WTC11 (cell line): ENCODE measurements at regions not wholly inside any gene's neighbourhood (a gene's known extent, or its start where the extent isn't known, plus 50 kb on each side); places are given as distances from the start of the nearest gene placed in this dataset.

Source experiments
- ATAC-seq: fragments of 200-7000 bp; cut with Tn5 transposase; 2 replicates; pipeline ENCODE4 v1.10.0; 2021; ENCODE audit warnings: mild to moderate bottlenecking, moderate library complexity
- CTCF ChIA-PET: fragments of 300-600 bp; sonication (Branson Sonifier 250); formaldehyde crosslinking; loops from one replicate; lab custom pipeline; 2021; ENCODE audit warnings: antibody characterized with exemption; lab: Charles Lee
- POLR2A ChIA-PET: fragments of 350-600 bp; sonication (Branson Sonifier 250); formaldehyde crosslinking; loops from one replicate; lab custom pipeline; 2021; ENCODE audit warnings: antibody characterized with exemption; lab: Charles Lee
- DNase-seq: peaks from one replicate; pipeline ENCODE4 v3.0.0; 2021; ENCODE audit warnings: low spot score
- H3K27ac Mint-ChIP-seq: 2 replicates; pipeline ENCODE4 v1.8.0; 2021; ENCODE audit warnings: mixed read lengths
- H3K27me3 Mint-ChIP-seq: 2 replicates; pipeline ENCODE4 v1.8.0; 2021; ENCODE audit warnings: low read depth, mild to moderate bottlenecking, moderate library complexity, mixed read lengths
- H3K36me3 Mint-ChIP-seq: 2 replicates; pipeline ENCODE4 v1.8.0; 2021; ENCODE audit warnings: mixed read lengths
- H3K4me1 Mint-ChIP-seq: 2 replicates; pipeline ENCODE4 v1.8.0; 2022; ENCODE audit warnings: mixed read lengths
- H3K4me3 Mint-ChIP-seq: 2 replicates; pipeline ENCODE4 v1.8.0; 2021; ENCODE audit warnings: mild to moderate bottlenecking, moderate library complexity, mixed read lengths
- H3K9me3 Mint-ChIP-seq: 2 replicates; pipeline ENCODE4 v1.8.0; 2021; ENCODE audit warnings: mixed read lengths
- ELF4 ChIP-seq: sonication (generic); formaldehyde crosslinking; IDR thresholded peaks from 2 replicates; pipeline ENCODE4 v1.8.1; 2022; ENCODE audit warnings: low read depth, mild to moderate bottlenecking, moderate library complexity, missing genetic modification reagents
- KAT7 ChIP-seq: sonication (generic); formaldehyde crosslinking; IDR thresholded peaks from 2 replicates; pipeline ENCODE4 v1.8.1; 2023; ENCODE audit warnings: missing genetic modification reagents, mild to moderate bottlenecking, borderline replicate concordance
- NFYB ChIP-seq: sonication (generic); formaldehyde crosslinking; conservative IDR thresholded peaks from 2 replicates; pipeline ENCODE4 v1.8.0; 2022; ENCODE audit warnings: low read depth, missing genetic modification reagents
- OVOL2 ChIP-seq: fragments of 250-450 bp; sonication (Bioruptor Pico); IDR thresholded peaks from 2 replicates; pipeline ENCODE4 v1.9.0; 2021; ENCODE audit warnings: mild to moderate bottlenecking, borderline replicate concordance
- SMAD4 ChIP-seq: sonication (generic); formaldehyde crosslinking; IDR thresholded peaks from 2 replicates; pipeline ENCODE4 v1.8.0; 2022; ENCODE audit warnings: mild to moderate bottlenecking, missing genetic modification reagents
- TCF7 ChIP-seq: sonication (generic); formaldehyde crosslinking; IDR thresholded peaks from 2 replicates; pipeline ENCODE4 v1.8.0; 2022; ENCODE audit warnings: mild to moderate bottlenecking, low read depth, missing genetic modification reagents, moderate library complexity
- ZBTB21 ChIP-seq: sonication (generic); formaldehyde crosslinking; IDR thresholded peaks from 2 replicates; pipeline ENCODE4 v1.8.1; 2023; ENCODE audit warnings: mild to moderate bottlenecking, missing genetic modification reagents, borderline replicate concordance
- ZNF396 ChIP-seq: fragments of 250-450 bp; sonication (Bioruptor Pico); IDR thresholded peaks from 2 replicates; pipeline ENCODE4 v1.8.0; 2021; ENCODE audit warnings: mild to moderate bottlenecking, moderate library complexity, borderline replicate concordance
- ZNF416 ChIP-seq: fragments of 250-450 bp; sonication (Bioruptor Pico); IDR thresholded peaks from 2 replicates; pipeline ENCODE4 v1.9.0; 2021; ENCODE audit warnings: mild to moderate bottlenecking, inconsistent platforms
- ZNF423 ChIP-seq: fragments of 250-450 bp; sonication (Bioruptor Pico); IDR thresholded peaks from 2 replicates; pipeline ENCODE4 v2.1.2; 2022; ENCODE audit warnings: mild to moderate bottlenecking, moderate library complexity
- TF ChIP-seq, protein P1 (sequence below): sonication (generic); formaldehyde crosslinking; conservative IDR thresholded peaks from 2 replicates; pipeline ENCODE4 v1.8.1; 2022; ENCODE audit warnings: mild to moderate bottlenecking, missing genetic modification reagents
- TF ChIP-seq, protein P2 (sequence below): sonication (generic); formaldehyde crosslinking; IDR thresholded peaks from 2 replicates; pipeline ENCODE4 v1.8.1; 2022; ENCODE audit warnings: missing genetic modification reagents, borderline replicate concordance
- TF ChIP-seq, protein P3 (sequence below): fragments of 250-450 bp; sonication (Bioruptor Pico); IDR thresholded peaks from 2 replicates; pipeline ENCODE4 v1.9.0; 2021; ENCODE audit warnings: mild to moderate bottlenecking
- TF ChIP-seq, protein P4 (sequence below): fragments of 250-450 bp; sonication (Bioruptor Pico); IDR thresholded peaks from 2 replicates; pipeline ENCODE4 v1.9.0; 2021; ENCODE audit warnings: mild to moderate bottlenecking
- TF ChIP-seq, protein P5 (sequence below): sonication (generic); formaldehyde crosslinking; IDR thresholded peaks from 2 replicates; pipeline ENCODE4 v1.8.1; 2022; ENCODE audit warnings: mild to moderate bottlenecking, moderate library complexity, missing genetic modification reagents
- TF ChIP-seq, protein P6 (sequence below): fragments of 250-450 bp; sonication (Bioruptor Pico); conservative IDR thresholded peaks from 2 replicates; pipeline ENCODE4 v1.9.0; 2021; ENCODE audit warnings: mild to moderate bottlenecking

DNA sequence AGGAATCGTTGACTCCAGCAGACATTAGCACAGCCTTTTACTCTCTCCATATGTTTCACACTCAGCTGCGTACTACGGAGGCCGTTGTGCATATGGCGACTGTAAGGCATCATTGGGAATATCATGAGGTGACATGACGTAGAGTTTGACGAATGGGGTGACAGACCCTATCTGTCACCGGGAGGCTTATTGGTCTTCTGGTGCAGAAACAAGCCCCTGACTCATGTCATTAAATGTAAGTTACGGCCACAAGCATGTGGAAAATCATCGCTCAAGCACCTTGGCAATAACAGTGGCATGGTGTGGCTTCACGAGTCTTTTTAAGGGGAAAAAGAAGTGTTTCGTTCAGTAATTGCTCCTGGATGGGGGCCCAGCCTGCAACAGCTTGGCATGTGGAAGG, 115.2 kb upstream of the LRPAP1 start:
- Mint-ChIP-seq H3K4me3 (no peak overlapping the region), H3K27me3 (peaks cover 8% of the 10 kb centered on the region), H3K36me3 (no peaks in the 10 kb centered on the region), H3K27ac (no peak overlapping the region), H3K9me3 (no peaks in the 10 kb centered on the region), H3K4me1 (0 out of 2 replicates have a peak, but pooled peaks cover 2% of the 10 kb centered on the region)
- TF ChIP-seq ZBTB21 = no peak
- no peak for TF ChIP-seq KAT7 (CRISPR knock-in tag)
- TF ChIP-seq, protein P1, sequence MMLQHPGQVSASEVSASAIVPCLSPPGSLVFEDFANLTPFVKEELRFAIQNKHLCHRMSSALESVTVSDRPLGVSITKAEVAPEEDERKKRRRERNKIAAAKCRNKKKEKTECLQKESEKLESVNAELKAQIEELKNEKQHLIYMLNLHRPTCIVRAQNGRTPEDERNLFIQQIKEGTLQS (CRISPR knock-in tag) = no peak
- TF ChIP-seq ZNF416 (CRISPR knock-in tag) = no peak
- TF ChIP-seq, protein P2, sequence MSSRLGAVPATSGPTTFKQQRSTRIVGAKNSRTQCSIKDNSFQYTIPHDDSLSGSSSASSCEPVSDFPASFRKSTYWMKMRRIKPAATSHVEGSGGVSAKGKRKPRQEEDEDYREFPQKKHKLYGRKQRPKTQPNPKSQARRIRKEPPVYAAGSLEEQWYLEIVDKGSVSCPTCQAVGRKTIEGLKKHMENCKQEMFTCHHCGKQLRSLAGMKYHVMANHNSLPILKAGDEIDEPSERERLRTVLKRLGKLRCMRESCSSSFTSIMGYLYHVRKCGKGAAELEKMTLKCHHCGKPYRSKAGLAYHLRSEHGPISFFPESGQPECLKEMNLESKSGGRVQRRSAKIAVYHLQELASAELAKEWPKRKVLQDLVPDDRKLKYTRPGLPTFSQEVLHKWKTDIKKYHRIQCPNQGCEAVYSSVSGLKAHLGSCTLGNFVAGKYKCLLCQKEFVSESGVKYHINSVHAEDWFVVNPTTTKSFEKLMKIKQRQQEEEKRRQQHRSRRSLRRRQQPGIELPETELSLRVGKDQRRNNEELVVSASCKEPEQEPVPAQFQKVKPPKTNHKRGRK (CRISPR knock-in tag) = no peak
- TF ChIP-seq, protein P3, sequence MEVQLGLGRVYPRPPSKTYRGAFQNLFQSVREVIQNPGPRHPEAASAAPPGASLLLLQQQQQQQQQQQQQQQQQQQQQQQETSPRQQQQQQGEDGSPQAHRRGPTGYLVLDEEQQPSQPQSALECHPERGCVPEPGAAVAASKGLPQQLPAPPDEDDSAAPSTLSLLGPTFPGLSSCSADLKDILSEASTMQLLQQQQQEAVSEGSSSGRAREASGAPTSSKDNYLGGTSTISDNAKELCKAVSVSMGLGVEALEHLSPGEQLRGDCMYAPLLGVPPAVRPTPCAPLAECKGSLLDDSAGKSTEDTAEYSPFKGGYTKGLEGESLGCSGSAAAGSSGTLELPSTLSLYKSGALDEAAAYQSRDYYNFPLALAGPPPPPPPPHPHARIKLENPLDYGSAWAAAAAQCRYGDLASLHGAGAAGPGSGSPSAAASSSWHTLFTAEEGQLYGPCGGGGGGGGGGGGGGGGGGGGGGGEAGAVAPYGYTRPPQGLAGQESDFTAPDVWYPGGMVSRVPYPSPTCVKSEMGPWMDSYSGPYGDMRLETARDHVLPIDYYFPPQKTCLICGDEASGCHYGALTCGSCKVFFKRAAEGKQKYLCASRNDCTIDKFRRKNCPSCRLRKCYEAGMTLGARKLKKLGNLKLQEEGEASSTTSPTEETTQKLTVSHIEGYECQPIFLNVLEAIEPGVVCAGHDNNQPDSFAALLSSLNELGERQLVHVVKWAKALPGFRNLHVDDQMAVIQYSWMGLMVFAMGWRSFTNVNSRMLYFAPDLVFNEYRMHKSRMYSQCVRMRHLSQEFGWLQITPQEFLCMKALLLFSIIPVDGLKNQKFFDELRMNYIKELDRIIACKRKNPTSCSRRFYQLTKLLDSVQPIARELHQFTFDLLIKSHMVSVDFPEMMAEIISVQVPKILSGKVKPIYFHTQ (CRISPR knock-in tag) = no peak
- TF ChIP-seq ELF4 (CRISPR knock-in tag) = no peak
- TF ChIP-seq OVOL2 = no peak
- no peak for TF ChIP-seq SMAD4
- TF ChIP-seq, protein P4, sequence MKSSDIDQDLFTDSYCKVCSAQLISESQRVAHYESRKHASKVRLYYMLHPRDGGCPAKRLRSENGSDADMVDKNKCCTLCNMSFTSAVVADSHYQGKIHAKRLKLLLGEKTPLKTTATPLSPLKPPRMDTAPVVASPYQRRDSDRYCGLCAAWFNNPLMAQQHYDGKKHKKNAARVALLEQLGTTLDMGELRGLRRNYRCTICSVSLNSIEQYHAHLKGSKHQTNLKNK (CRISPR knock-in tag) = no peak
- no peak for TF ChIP-seq NFYB (CRISPR knock-in tag)
- no peak for TF ChIP-seq ZNF423 (CRISPR knock-in tag)
- TF ChIP-seq, protein P5, sequence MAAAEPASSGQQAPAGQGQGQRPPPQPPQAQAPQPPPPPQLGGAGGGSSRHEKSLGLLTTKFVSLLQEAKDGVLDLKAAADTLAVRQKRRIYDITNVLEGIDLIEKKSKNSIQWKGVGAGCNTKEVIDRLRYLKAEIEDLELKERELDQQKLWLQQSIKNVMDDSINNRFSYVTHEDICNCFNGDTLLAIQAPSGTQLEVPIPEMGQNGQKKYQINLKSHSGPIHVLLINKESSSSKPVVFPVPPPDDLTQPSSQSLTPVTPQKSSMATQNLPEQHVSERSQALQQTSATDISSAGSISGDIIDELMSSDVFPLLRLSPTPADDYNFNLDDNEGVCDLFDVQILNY (CRISPR knock-in tag) = no peak
- TF ChIP-seq TCF7 = no peak
- no peak for TF ChIP-seq ZNF396 (CRISPR knock-in tag)
- TF ChIP-seq, protein P6, sequence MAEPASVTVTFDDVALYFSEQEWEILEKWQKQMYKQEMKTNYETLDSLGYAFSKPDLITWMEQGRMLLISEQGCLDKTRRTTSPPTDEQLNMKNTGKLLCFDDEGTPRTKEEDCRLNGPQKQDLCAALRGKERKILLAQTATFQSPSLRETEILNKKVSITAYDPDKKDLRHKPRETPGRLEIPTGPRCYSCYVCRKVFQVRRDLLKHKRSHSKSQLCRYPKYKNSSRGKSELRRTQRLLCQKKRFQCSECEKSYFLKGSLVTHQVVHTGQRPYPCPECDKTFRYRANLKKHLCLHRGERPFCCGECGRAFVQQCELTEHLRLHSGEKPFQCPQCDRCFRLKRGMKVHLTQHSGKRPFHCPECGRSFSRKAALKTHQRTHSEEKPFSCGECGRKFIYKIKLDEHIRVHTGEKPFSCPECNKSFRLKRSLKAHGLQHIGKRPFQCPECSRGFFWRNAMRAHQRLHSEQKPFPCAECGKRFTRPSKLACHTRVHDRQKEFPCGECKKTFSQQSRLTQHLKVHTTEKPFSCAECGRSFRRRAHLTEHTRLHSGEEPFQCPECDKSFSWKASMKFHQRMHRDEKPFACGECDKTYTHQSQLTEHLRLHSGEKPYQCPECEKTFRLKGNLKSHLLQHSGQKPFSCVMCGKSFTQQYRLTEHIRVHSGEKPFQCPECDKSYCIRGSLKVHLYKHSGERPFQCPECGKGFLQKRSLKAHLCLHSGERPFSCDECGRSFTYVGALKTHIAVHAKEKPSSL (CRISPR knock-in tag) = no peak
- no peak for ATAC-seq
- POLR2A ChIA-PET = no interaction called here
- DNase-seq = no peak
- CTCF ChIA-PET = no interaction called here
